ENCODE measurements at regions not wholly inside any gene's neighbourhood (a gene's known extent, or its start where the extent isn't known, plus 50 kb on each side); places are given as distances from the start of the nearest gene placed in this dataset.

DNA sequence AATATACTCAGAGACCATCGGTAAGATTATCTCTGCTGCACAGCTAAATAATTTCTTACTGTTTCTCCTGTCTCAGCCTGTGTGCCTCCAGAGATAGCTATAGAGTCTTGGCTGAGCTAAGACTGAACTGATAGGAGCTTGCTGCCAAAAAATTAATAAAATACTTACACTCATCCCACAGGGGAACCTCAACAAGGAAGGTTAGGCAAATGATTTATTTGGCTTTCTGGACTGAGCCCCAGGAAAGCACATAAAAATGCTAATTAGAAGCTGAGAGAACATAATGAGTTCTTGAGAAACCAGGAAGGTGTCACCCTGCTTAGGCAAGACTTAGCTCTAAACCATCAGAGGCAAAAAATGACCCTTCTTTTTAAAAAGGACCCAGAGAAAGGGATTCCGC is 534.5 kb downstream of the TNS3 start:
- Mint-ChIP-seq H3K27me3 (peaks cover 6% of the 10 kb centered on the region), H3K36me3 (no peaks in the 10 kb centered on the region), H3K4me1 (no peaks in the 10 kb centered on the region), H3K27ac (no peak overlapping the region), H3K9me3 (no peaks in the 10 kb centered on the region), H3K4me3 (no peak overlapping the region)
- POLR2A ChIA-PET, result no interaction called here
- ATAC-seq (ENCODE audit: low read depth), result no peak
- DNase-seq, result no peak

GRCh38 chr7:47046949-47047348 is 535.0 kb downstream of the TNS3 start:
- Mint-ChIP-seq H3K4me3 (no peak overlapping the region), H3K9me3 (no peaks in the 10 kb centered on the region), H3K36me3 (no peaks in the 10 kb centered on the region), H3K27ac (no peak overlapping the region), H3K4me1 (no peaks in the 10 kb centered on the region), H3K27me3 (peaks cover 5% of the 10 kb centered on the region)
- DNase-seq, result no peak
- ATAC-seq (ENCODE audit: low read depth), result no peak
- POLR2A ChIA-PET, result no interaction called here

DNA sequence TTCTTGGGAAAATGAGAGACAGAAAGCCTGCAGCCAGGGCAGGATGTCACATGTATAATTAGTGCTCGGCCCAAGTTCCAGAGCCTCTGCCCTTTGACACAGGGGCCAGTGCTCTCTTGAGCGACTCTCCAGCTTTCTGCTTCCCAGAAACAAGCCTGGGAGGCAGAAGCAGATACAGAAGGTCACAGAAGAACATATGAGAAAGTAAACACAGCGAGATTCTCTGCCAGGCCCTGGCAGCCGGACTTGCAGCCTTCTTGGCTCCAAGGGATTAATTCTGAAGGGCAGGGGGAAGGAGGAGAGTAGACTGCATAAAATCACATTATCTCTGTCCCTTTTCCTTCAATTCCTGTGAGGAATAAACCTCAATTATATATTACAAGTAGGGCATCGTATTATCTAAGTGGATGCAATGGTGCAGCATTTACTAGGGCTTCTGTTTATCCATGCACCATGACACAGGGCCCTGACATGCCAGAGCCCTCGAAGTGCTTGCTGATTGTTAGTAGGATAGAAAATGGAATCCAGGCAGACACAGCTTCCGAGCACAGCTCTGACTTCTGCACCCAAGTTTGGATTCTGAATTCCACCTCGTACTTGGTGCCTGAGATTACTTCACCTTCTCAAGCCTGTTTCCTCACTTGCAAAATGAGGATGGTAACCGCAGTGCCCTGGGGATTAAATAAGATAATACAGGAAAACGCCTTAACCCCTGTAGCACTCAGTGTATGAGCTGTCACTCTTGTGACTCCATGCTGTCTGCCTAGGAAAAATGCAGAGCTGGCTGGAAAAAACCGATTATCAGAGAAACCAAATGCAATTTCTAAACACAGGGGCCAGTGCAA is 536.5 kb downstream of the TNS3 start:
- ATAC-seq (ENCODE audit: low read depth) (no peak), DNase-seq (no peak)
- POLR2A ChIA-PET, result no interaction called here
- H3K4me3 Mint-ChIP-seq, result no peak overlapping the region
- H3K27me3 Mint-ChIP-seq, result no peaks in the 10 kb centered on the region
- H3K4me1 Mint-ChIP-seq, result no peaks in the 10 kb centered on the region
- H3K36me3 Mint-ChIP-seq, result no peaks in the 10 kb centered on the region
- no peak overlapping the region for H3K27ac Mint-ChIP-seq
- H3K9me3 Mint-ChIP-seq, result no peaks in the 10 kb centered on the region

- ATAC-seq (ENCODE audit: low read depth) (no peak), DNase-seq (no peak)
- Mint-ChIP-seq H3K9me3 (no peaks in the 10 kb centered on the region), H3K36me3 (no peaks in the 10 kb centered on the region), H3K27ac (no peak overlapping the region), H3K4me1 (no peaks in the 10 kb centered on the region), H3K4me3 (no peak overlapping the region), H3K27me3 (no peaks in the 10 kb centered on the region)
- POLR2A ChIA-PET, result no interaction called here
These were observed 537.3 kb downstream of the TNS3 start for GRCh38 chr7:47044625-47045024.

GRCh38 chr7:47043304-47043703 is 538.6 kb downstream of the TNS3 start:
- Mint-ChIP-seq H3K27ac (no peak overlapping the region), H3K4me3 (no peak overlapping the region), H3K27me3 (no peaks in the 10 kb centered on the region), H3K36me3 (no peaks in the 10 kb centered on the region), H3K9me3 (no peaks in the 10 kb centered on the region), H3K4me1 (no peaks in the 10 kb centered on the region)
- POLR2A ChIA-PET, result no interaction called here
- ATAC-seq (ENCODE audit: low read depth) (no peak), DNase-seq (no peak)

GRCh38 chr7:47042669-47043068 is 539.2 kb downstream of the TNS3 start:
- POLR2A ChIA-PET, result no interaction called here
- H3K27me3 Mint-ChIP-seq, result no peaks in the 10 kb centered on the region
- no peaks in the 10 kb centered on the region for H3K9me3 Mint-ChIP-seq
- H3K27ac Mint-ChIP-seq, result no peak overlapping the region
- ATAC-seq (ENCODE audit: low read depth), result no peak
- no peaks in the 10 kb centered on the region for H3K4me1 Mint-ChIP-seq
- H3K4me3 Mint-ChIP-seq, result no peak overlapping the region
- no peak for DNase-seq
- no peaks in the 10 kb centered on the region for H3K36me3 Mint-ChIP-seq

DNA sequence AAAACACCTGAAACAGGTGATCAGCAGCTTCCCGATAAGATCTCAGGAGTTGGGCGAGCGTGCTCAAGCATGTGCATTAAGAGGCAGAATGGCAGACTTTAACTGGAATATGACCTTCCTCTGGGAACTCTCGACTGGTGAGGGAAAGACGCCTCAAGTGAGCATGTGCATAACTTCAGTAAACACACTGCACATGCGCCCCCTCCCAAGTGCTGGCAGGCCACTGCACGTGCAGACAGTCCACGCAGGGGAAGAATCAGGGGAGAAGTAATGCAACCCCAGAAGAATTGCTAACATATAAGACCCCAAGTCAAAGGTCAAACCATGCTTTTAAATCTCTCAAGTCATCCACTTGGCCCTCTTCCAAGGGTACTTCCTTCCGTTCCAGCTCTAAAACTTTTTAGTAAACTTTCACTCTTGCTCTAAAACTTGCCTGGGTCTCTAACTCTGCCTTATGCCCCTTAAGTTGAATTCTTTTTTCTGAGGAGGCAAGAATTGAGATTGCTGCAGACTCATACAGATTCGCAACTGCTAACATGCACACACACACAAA is 541.0 kb downstream of the TNS3 start:
- Mint-ChIP-seq H3K9me3 (no peaks in the 10 kb centered on the region), H3K27ac (no peak overlapping the region), H3K4me1 (no peaks in the 10 kb centered on the region), H3K4me3 (no peak overlapping the region), H3K36me3 (no peaks in the 10 kb centered on the region), H3K27me3 (no peaks in the 10 kb centered on the region)
- POLR2A ChIA-PET, result no interaction called here
- no peak for DNase-seq
- ATAC-seq (ENCODE audit: low read depth), result no peak

GRCh38 chr7:47039904-47040303 is 542.0 kb downstream of the TNS3 start:
- DNase-seq, result no peak
- no peaks in the 10 kb centered on the region for H3K9me3 Mint-ChIP-seq
- H3K4me1 Mint-ChIP-seq, result no peaks in the 10 kb centered on the region
- ATAC-seq (ENCODE audit: low read depth), result no peak
- H3K27me3 Mint-ChIP-seq, result no peaks in the 10 kb centered on the region
- H3K27ac Mint-ChIP-seq, result no peak overlapping the region
- H3K36me3 Mint-ChIP-seq, result no peaks in the 10 kb centered on the region
- POLR2A ChIA-PET, result no interaction called here
- no peak overlapping the region for H3K4me3 Mint-ChIP-seq

DNA sequence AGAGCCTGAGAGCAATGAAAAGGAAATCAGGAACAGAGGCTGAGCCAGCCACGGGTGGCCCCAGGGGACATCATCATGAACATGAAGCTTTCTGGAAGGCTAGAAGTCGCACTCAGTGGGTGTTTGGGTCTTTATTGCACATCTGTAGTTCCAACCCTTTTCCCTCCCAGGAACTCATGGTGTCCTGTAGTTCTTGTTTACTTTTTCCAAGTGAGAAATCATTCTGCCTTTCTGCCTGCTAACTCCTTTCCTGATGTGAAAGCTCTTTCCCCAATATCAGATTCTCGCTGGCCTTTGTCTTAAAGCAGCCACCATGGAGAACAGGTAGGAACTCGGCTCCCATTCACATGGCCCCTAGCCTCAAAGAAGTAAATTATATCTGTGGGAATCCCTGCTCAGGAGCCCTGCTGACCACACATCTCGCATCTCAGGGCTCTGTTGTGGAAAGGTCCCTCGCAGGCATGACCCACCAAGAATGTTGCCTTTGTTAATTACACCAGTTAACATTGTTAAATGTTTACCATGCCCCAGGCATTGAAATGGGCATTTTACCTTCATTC is 542.7 kb downstream of the TNS3 start:
- no peaks in the 10 kb centered on the region for H3K9me3 Mint-ChIP-seq
- no peaks in the 10 kb centered on the region for H3K36me3 Mint-ChIP-seq
- no peak overlapping the region for H3K27ac Mint-ChIP-seq
- no peak for ATAC-seq (ENCODE audit: low read depth)
- no peaks in the 10 kb centered on the region for H3K4me1 Mint-ChIP-seq
- no peak overlapping the region for H3K4me3 Mint-ChIP-seq
- DNase-seq, result no peak
- POLR2A ChIA-PET, result no interaction called here
- no peaks in the 10 kb centered on the region for H3K27me3 Mint-ChIP-seq

DNA sequence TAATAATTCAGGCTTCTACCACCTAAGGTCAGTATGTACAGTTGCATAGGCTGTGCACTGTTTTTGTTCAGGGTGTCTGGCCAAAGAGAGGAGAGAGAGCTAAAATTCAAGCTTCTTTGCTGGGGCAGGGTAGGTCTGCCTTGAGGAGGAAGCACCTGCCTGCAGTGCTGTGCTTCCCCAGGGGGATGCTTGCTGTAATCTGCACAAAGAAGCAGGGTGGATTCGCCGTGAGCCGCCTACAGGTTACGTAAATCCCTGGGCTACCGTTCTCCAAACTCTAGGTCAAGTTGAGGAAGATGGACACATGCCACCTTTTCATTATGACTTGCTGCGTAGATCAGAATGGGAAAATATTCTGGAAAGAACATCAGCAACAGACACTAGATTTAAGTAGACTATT is 543.3 kb downstream of the TNS3 start:
- ATAC-seq (ENCODE audit: low read depth) (no peak), DNase-seq (no peak)
- no peaks in the 10 kb centered on the region for H3K27me3 Mint-ChIP-seq
- no peaks in the 10 kb centered on the region for H3K36me3 Mint-ChIP-seq
- POLR2A ChIA-PET, result no interaction called here
- no peaks in the 10 kb centered on the region for H3K9me3 Mint-ChIP-seq
- no peak overlapping the region for H3K4me3 Mint-ChIP-seq
- H3K4me1 Mint-ChIP-seq, result no peaks in the 10 kb centered on the region
- no peak overlapping the region for H3K27ac Mint-ChIP-seq

DNA sequence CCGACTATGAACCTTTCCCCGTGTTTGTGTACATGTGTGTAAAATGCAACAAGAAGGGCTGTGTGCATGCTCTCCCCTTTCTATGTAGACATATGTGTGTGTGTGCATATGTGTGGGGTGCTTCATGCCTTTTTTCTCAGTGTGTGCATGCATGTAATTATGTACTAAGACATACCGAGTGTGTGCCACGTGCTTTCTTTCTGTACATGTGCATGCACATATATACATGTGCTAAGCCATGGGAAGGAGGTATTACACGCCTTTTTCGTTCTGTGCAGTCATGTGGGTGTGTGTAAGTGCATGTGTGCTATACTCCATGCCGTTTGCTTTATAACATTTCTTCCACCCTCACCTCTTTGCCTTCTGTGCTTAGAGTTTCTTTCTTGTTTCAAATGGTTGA is 544.3 kb downstream of the TNS3 start:
- Mint-ChIP-seq H3K36me3 (no peaks in the 10 kb centered on the region), H3K27me3 (no peaks in the 10 kb centered on the region), H3K27ac (no peak overlapping the region), H3K4me3 (no peak overlapping the region), H3K9me3 (no peaks in the 10 kb centered on the region), H3K4me1 (no peaks in the 10 kb centered on the region)
- ATAC-seq (ENCODE audit: low read depth), result no peak
- POLR2A ChIA-PET, result no interaction called here
- DNase-seq, result no peak

- Mint-ChIP-seq H3K27ac (no peak overlapping the region), H3K27me3 (no peaks in the 10 kb centered on the region), H3K4me3 (no peak overlapping the region), H3K9me3 (no peaks in the 10 kb centered on the region), H3K4me1 (no peaks in the 10 kb centered on the region), H3K36me3 (no peaks in the 10 kb centered on the region)
- POLR2A ChIA-PET, result no interaction called here
- no peak for ATAC-seq (ENCODE audit: low read depth)
- DNase-seq, result no peak
These were observed 545.0 kb downstream of the TNS3 start for GRCh38 chr7:47036909-47037308.

DNA sequence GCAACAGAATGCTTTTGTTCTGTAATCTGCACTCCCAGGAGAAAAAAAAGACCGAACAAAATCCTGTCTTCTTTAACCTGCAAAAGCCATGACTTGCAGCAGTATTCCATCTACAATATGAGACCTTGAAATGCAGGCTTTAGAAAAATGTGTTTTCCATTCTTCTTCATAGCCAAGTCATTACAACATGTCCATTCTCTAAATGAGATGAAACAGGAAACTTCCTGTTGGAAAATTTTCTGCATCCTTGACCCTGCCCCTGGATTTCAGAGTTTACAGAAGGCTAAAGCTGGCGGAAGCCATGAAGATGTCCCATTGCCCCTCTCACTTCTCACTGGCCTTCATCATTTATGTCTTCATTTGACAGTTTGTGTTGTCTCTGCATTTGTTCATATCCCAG is 546.4 kb downstream of the TNS3 start:
- POLR2A ChIA-PET, result no interaction called here
- H3K4me1 Mint-ChIP-seq, result no peaks in the 10 kb centered on the region
- no peaks in the 10 kb centered on the region for H3K9me3 Mint-ChIP-seq
- no peak overlapping the region for H3K27ac Mint-ChIP-seq
- no peak for ATAC-seq (ENCODE audit: low read depth)
- H3K27me3 Mint-ChIP-seq, result no peaks in the 10 kb centered on the region
- no peak overlapping the region for H3K4me3 Mint-ChIP-seq
- no peak for DNase-seq
- H3K36me3 Mint-ChIP-seq, result no peaks in the 10 kb centered on the region

GRCh38 chr7:47034180-47034579 is 547.7 kb downstream of the TNS3 start:
- Mint-ChIP-seq H3K4me1 (no peaks in the 10 kb centered on the region), H3K36me3 (no peaks in the 10 kb centered on the region), H3K9me3 (no peaks in the 10 kb centered on the region), H3K27ac (no peak overlapping the region), H3K27me3 (no peaks in the 10 kb centered on the region), H3K4me3 (no peak overlapping the region)
- no peak for ATAC-seq (ENCODE audit: low read depth)
- no peak for DNase-seq
- POLR2A ChIA-PET, result no interaction called here
